Parathyroid adenoma (tissue), 2 donors: ENCODE measurements at regions not wholly inside any gene's neighbourhood (a gene's known extent, or its start where the extent isn't known, plus 50 kb on each side); places are given as distances from the start of the nearest gene placed in this dataset.

Experiments
- H2AFZ ChIP-seq: fragments of 300-600 bp; sonication (generic); one replicate; pipeline ENCODE4 v1.7.0; 2017; ENCODE audit warnings: antibody characterized with exemption, mild to moderate bottlenecking
- H3K27ac ChIP-seq: fragments of 300-600 bp; sonication (generic); one replicate; pipeline ENCODE4 v1.7.0; 2017
- H3K27me3 ChIP-seq: fragments of 300-600 bp; sonication (generic); one replicate; pipeline ENCODE4 v1.7.0; 2017; ENCODE audit warnings: low read length; ENCODE audit not compliant: control insufficient read depth, insufficient read depth
- H3K36me3 ChIP-seq: fragments of 300-600 bp; sonication (generic); one replicate; pipeline ENCODE4 v1.7.0; 2017; ENCODE audit warnings: low read length; ENCODE audit not compliant: control insufficient read depth, insufficient read depth
- H3K4me1 ChIP-seq: fragments of 300-600 bp; sonication (generic); one replicate; pipeline ENCODE4 v1.7.0; 2017; ENCODE audit warnings: control low read depth
- H3K4me2 ChIP-seq: fragments of 300-600 bp; sonication (generic); one replicate; pipeline ENCODE4 v1.7.0; 2017; ENCODE audit warnings: low read length
- H3K4me3 ChIP-seq: fragments of 300-600 bp; sonication (generic); one replicate; pipeline ENCODE4 v1.7.0; 2017; ENCODE audit warnings: low read depth, low read length
- H3K79me2 ChIP-seq: fragments of 300-600 bp; sonication (generic); one replicate; pipeline ENCODE4 v1.7.0; 2017; ENCODE audit warnings: control low read depth
- H3K9ac ChIP-seq: fragments of 300-600 bp; sonication (generic); one replicate; pipeline ENCODE4 v1.7.0; 2017; ENCODE audit warnings: mild to moderate bottlenecking
- H3K9me3 ChIP-seq: fragments of 300-600 bp; sonication (generic); one replicate; pipeline ENCODE4 v1.7.0; 2017; ENCODE audit warnings: low read length; ENCODE audit not compliant: control insufficient read depth
- CTCF ChIP-seq: fragments of 300-600 bp; sonication (generic); IDR thresholded peaks from one replicate; pipeline ENCODE4 v1.7.0; 2017; ENCODE audit warnings: antibody characterized with exemption, mild to moderate bottlenecking
- donor health status: primary hyperparathyroidism.

- Histone ChIP-seq H3K9me3 (no peaks in the 10 kb centered on the region), H3K4me1 (no peaks in the 10 kb centered on the region), H3K79me2 (no peaks in the 10 kb centered on the region), H3K36me3 (no peaks in the 10 kb centered on the region), H3K4me3 (no peak overlapping the region), H2AFZ (no peak overlapping the region), H3K27ac (no peak overlapping the region), H3K4me2 (no peak overlapping the region), H3K27me3 (no peaks in the 10 kb centered on the region), H3K9ac (no peak overlapping the region)
- TF ChIP-seq CTCF = no peak
These were observed 100.0 kb upstream of the LINGO1 start for GRCh38 chr15:77732514-77733335.

GRCh38 chr15:77731945-77732344, 99.2 kb upstream of the LINGO1 start:
- Histone ChIP-seq H3K79me2 (no peaks in the 10 kb centered on the region), H3K9me3 (no peaks in the 10 kb centered on the region), H3K9ac (no peak overlapping the region), H3K4me3 (no peak overlapping the region), H3K36me3 (no peaks in the 10 kb centered on the region), H3K4me2 (no peak overlapping the region), H3K4me1 (no peaks in the 10 kb centered on the region), H3K27ac (no peak overlapping the region), H3K27me3 (no peaks in the 10 kb centered on the region), H2AFZ (no peak overlapping the region)
- no peak for TF ChIP-seq CTCF

GRCh38 chr15:77731067-77731466, 98.4 kb upstream of the LINGO1 start:
- no peak for TF ChIP-seq CTCF

GRCh38 chr15:77727635-77728304, 95.1 kb upstream of the LINGO1 start:
- no peaks in the 10 kb centered on the region for H3K36me3 ChIP-seq
- no peak for TF ChIP-seq CTCF
- H3K27ac ChIP-seq = no peak overlapping the region
- no peak overlapping the region for H3K4me3 ChIP-seq
- H3K4me1 ChIP-seq = no peaks in the 10 kb centered on the region
- H3K4me2 ChIP-seq = no peak overlapping the region
- no peak overlapping the region for H2AFZ ChIP-seq
- H3K9me3 ChIP-seq = no peaks in the 10 kb centered on the region
- no peaks in the 10 kb centered on the region for H3K27me3 ChIP-seq
- no peaks in the 10 kb centered on the region for H3K79me2 ChIP-seq
- no peak overlapping the region for H3K9ac ChIP-seq

More at GRCh38 chr15:77731067-77731466, 98.4 kb upstream of the LINGO1 start:
- no peaks in the 10 kb centered on the region for H3K27me3 ChIP-seq
- H2AFZ ChIP-seq = no peak overlapping the region
- no peaks in the 10 kb centered on the region for H3K79me2 ChIP-seq
- H3K36me3 ChIP-seq = no peaks in the 10 kb centered on the region
- no peak overlapping the region for H3K9ac ChIP-seq
- H3K9me3 ChIP-seq = no peaks in the 10 kb centered on the region
- H3K4me2 ChIP-seq = no peak overlapping the region
- no peaks in the 10 kb centered on the region for H3K4me1 ChIP-seq
- no peak overlapping the region for H3K4me3 ChIP-seq
- H3K27ac ChIP-seq = no peak overlapping the region
